ENCODE measurements at regions not wholly inside any gene's neighbourhood (a gene's known extent, or its start where the extent isn't known, plus 50 kb on each side); places are given as distances from the start of the nearest gene placed in this dataset.
"Not testable (repeated sequence)": the region's sequence is repeated elsewhere in the genome, so short reads cannot be mapped to it uniquely, and the experiment has no call there.

DNA sequence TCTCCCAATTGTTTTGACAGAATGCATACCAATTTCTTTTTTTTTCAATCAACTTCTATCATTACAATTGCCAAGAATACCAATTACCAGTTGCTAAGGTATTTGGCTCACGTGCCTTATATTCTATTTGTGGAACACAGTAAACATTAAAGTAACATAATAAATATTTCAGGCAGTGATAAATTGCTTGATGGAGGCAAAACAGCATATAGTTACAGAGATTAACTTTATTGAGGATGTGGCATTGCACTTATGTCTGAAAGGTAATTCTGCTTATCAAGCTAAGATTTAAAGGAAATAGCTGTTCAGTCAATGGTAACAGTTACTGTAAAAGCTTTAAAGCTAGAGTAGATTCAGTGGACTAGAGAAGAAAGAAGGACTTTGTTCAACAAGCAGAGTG, 1107.8 kb downstream of the FSCB start:
- no peak overlapping the region for H3K4me3 ChIP-seq (ENCODE audit: low read depth, low read length)
- no peak for DNase-seq (ENCODE audit: low read depth)
- TF ChIP-seq MYC (IDR thresholded peaks at IDR 0.05; ENCODE audit: low read depth, low read length), result no peak
- no peak for TF ChIP-seq MAX (IDR thresholded peaks at IDR 0.05; ENCODE audit: low read depth, low read length)
- no peak for TF ChIP-seq POLR2A (IDR thresholded peaks at IDR 0.05; ENCODE audit: extremely low read depth, insufficient read length)
- TF ChIP-seq, protein P1, sequence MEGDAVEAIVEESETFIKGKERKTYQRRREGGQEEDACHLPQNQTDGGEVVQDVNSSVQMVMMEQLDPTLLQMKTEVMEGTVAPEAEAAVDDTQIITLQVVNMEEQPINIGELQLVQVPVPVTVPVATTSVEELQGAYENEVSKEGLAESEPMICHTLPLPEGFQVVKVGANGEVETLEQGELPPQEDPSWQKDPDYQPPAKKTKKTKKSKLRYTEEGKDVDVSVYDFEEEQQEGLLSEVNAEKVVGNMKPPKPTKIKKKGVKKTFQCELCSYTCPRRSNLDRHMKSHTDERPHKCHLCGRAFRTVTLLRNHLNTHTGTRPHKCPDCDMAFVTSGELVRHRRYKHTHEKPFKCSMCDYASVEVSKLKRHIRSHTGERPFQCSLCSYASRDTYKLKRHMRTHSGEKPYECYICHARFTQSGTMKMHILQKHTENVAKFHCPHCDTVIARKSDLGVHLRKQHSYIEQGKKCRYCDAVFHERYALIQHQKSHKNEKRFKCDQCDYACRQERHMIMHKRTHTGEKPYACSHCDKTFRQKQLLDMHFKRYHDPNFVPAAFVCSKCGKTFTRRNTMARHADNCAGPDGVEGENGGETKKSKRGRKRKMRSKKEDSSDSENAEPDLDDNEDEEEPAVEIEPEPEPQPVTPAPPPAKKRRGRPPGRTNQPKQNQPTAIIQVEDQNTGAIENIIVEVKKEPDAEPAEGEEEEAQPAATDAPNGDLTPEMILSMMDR (IDR thresholded peaks at IDR 0.05; ENCODE audit: low read depth, low read length), result no peak

GRCh38 chr14:43370565-43370896, 1136.6 kb downstream of the FSCB start:
- DNase-seq (ENCODE audit: low read depth); H3K4me3 ChIP-seq (ENCODE audit: low read depth, low read length): not testable (repeated sequence)

DNA sequence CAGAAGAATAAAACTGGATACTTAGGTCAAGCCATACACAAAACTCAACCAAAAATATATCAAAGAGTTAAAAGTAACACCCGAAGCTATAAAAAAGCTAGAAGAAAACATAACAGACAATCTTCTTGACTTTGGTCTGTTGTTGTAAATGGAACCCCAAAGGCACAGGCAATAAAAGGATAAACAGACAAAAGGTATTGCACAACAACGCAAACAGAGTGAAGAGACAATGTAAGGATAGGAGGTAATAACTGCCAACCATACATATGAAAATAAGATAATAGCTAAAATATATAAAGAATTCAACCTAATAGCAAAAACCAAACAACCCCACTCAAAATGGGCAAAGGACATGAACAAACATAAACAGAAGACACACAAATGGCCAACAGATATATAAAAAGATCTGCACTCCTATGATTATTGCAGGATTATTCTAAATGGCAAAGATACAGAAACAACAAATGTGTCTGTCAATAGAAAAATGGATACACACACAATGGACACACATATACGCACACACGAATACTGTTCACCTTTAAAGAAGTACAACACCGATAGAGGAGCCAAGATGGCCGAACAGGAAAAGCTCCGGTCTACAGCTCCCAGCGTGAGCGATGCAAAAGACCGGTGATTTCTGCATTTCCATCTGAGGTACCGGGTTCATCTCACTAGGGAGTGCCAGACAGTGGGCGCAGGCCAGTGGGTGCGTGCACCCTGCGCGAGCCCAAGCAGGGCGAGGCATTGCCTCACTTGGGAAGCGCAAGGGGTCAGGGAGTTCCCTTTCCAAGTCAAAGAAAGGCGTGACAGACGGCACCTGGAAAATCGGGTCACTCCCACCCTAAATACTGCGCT, 1137.1 kb downstream of the FSCB start:
- TF ChIP-seq POLR2A (IDR thresholded peaks at IDR 0.05; ENCODE audit: extremely low read depth, insufficient read length) (no peak), MAX (IDR thresholded peaks at IDR 0.05; ENCODE audit: low read depth, low read length) (no peak), MYC (IDR thresholded peaks at IDR 0.05; ENCODE audit: low read depth, low read length) (no peak)
- TF ChIP-seq, protein P1 (IDR thresholded peaks at IDR 0.05; ENCODE audit: low read depth, low read length), result no peak
- H3K4me3 ChIP-seq (ENCODE audit: low read depth, low read length), result no peak overlapping the region
- no peak for DNase-seq (ENCODE audit: low read depth)

- TF ChIP-seq MAX (IDR thresholded peaks at IDR 0.05; ENCODE audit: low read depth, low read length) (no peak), MYC (IDR thresholded peaks at IDR 0.05; ENCODE audit: low read depth, low read length) (no peak), POLR2A (IDR thresholded peaks at IDR 0.05; ENCODE audit: extremely low read depth, insufficient read length) (no peak)
- TF ChIP-seq, protein P1 (IDR thresholded peaks at IDR 0.05; ENCODE audit: low read depth, low read length), result no peak
- DNase-seq (ENCODE audit: low read depth), result no peak
- H3K4me3 ChIP-seq (ENCODE audit: low read depth, low read length), result no peak overlapping the region
Observed at GRCh38 chr14:43362586-43362985, 1144.5 kb downstream of the FSCB start.

GRCh38 chr14:43361751-43362150, 1145.3 kb downstream of the FSCB start:
- TF ChIP-seq, protein P1 (IDR thresholded peaks at IDR 0.05; ENCODE audit: low read depth, low read length), result no peak
- TF ChIP-seq MYC (IDR thresholded peaks at IDR 0.05; ENCODE audit: low read depth, low read length) (no peak), MAX (IDR thresholded peaks at IDR 0.05; ENCODE audit: low read depth, low read length) (no peak), POLR2A (IDR thresholded peaks at IDR 0.05; ENCODE audit: extremely low read depth, insufficient read length) (no peak)
- DNase-seq (ENCODE audit: low read depth), result no peak
- no peak overlapping the region for H3K4me3 ChIP-seq (ENCODE audit: low read depth, low read length)

DNA sequence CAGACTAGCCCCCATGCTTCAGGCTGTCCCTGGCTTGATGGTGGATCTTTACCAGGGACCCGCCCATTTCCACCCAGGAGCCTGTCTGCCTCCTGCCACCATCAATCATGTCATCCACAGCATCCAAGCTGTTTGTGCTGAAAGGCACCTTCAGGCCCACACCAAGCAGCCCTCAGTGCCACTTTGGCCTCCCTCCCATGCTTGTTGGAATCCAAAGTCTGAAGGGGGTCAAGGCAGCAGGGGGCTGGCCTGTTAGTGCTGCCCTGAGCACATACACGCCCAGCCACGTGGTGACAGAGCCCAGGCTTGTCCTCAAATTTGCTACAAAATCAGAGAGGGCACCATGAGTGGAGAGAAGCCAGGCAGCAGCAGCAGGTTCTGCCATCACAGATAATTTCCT, 1146.8 kb downstream of the FSCB start:
- TF ChIP-seq, protein P1 (IDR thresholded peaks at IDR 0.05; ENCODE audit: low read depth, low read length), result no peak
- no peak for TF ChIP-seq MYC (IDR thresholded peaks at IDR 0.05; ENCODE audit: low read depth, low read length)
- no peak for TF ChIP-seq POLR2A (IDR thresholded peaks at IDR 0.05; ENCODE audit: extremely low read depth, insufficient read length)
- no peak for TF ChIP-seq MAX (IDR thresholded peaks at IDR 0.05; ENCODE audit: low read depth, low read length)
- H3K4me3 ChIP-seq (ENCODE audit: low read depth, low read length), result no peak overlapping the region
- no peak for DNase-seq (ENCODE audit: low read depth)

Measured in NB4 (cell line).